Common myeloid progenitor, CD34-positive (primary cell): ENCODE measurements at regions not wholly inside any gene's neighbourhood (a gene's known extent, or its start where the extent isn't known, plus 50 kb on each side); places are given as distances from the start of the nearest gene placed in this dataset.
"Not testable (repeated sequence)": the region's sequence is repeated elsewhere in the genome, so short reads cannot be mapped to it uniquely, and the experiment has no call there.

Experiments
- CTCF ChIA-PET: fragments of 350-600 bp; sonication (Branson Sonifier 250); formaldehyde crosslinking; loops from one replicate; lab custom pipeline; 2021; ENCODE audit warnings: antibody characterized with exemption; lab: Charles Lee
- POLR2A ChIA-PET: fragments of 350-600 bp; sonication (Branson Sonifier 250); formaldehyde crosslinking; loops from one replicate; lab custom pipeline; 2021; ENCODE audit warnings: antibody characterized with exemption; lab: Charles Lee
- DNase-seq, 3 donors: peaks; one replicate each; pipeline versions ENCODE4 v3.0.0 to v3.0.0-alpha.2; 2013
- H3K27ac ChIP-seq, 2 experiments: 1 replicate in 1 of 2; 2 replicates in 1 of 2; pipeline ENCODE4 v1.7.0; 2013; ENCODE audit warnings: inconsistent platforms in 2 of 2, low read length in 2 of 2, mild to moderate bottlenecking in 2 of 2, low read depth in 1 of 2, moderate library complexity in 1 of 2; ENCODE audit not compliant: severe bottlenecking in 2 of 2, insufficient read depth in 1 of 2, poor library complexity in 1 of 2
- H3K27me3 ChIP-seq, 5 experiments: replicated peaks in 2 of 5; 1 replicate in 3 of 5; 2 replicates in 2 of 5; pipeline versions ENCODE4 v1.6.1 to v1.7.0; 2013; ENCODE audit warnings: low read length in 4 of 5, mild to moderate bottlenecking in 2 of 5, moderate library complexity in 2 of 5, inconsistent platforms in 1 of 5; ENCODE audit not compliant: insufficient read depth in 5 of 5, control insufficient read depth in 4 of 5
- H3K36me3 ChIP-seq, 4 experiments: 1 replicate in 2 of 4; 2 replicates in 2 of 4; pipeline versions ENCODE4 v1.6.1 to v1.7.0; 2013; ENCODE audit warnings: low read length in 3 of 4, control low read depth in 1 of 4, mild to moderate bottlenecking in 1 of 4; ENCODE audit not compliant: control insufficient read depth in 4 of 4, insufficient read depth in 4 of 4
- H3K4me1 ChIP-seq, 4 experiments: 1 replicate in 3 of 4; 2 replicates in 1 of 4; pipeline versions ENCODE4 v1.6.1 to v1.7.1; 2013; ENCODE audit warnings: low read length in 3 of 4, mild to moderate bottlenecking in 3 of 4, control low read depth in 1 of 4, inconsistent platforms in 1 of 4, moderate library complexity in 1 of 4; ENCODE audit not compliant: control insufficient read depth in 4 of 4, insufficient read depth in 4 of 4; ENCODE audit errors: control extremely low read depth in 1 of 4
- H3K4me3 ChIP-seq, 7 experiments: 1 replicate in 4 of 7; 2 replicates in 3 of 7; pipeline versions ENCODE4 v1.5.1 to v1.7.0; 2013; ENCODE audit warnings: mild to moderate bottlenecking in 7 of 7, low read length in 6 of 7, moderate library complexity in 6 of 7, inconsistent platforms in 2 of 7, low read depth in 2 of 7, control low read depth in 1 of 7; ENCODE audit not compliant: insufficient read depth in 4 of 7, control insufficient read depth in 1 of 7; ENCODE audit errors: extremely low read depth in 1 of 7
- H3K9me3 ChIP-seq, 5 experiments: 1 replicate in 4 of 5; 2 replicates in 1 of 5; pipeline versions ENCODE4 v1.6.1 to v1.7.1; 2013; ENCODE audit warnings: low read length in 4 of 5, mild to moderate bottlenecking in 2 of 5, inconsistent platforms in 1 of 5, low read depth in 1 of 5, moderate library complexity in 1 of 5; ENCODE audit not compliant: control insufficient read depth in 4 of 5, insufficient read depth in 2 of 5; ENCODE audit errors: control extremely low read depth in 1 of 5
- WGBS: methylation state at CpG from one replicate; pipeline ENCODE4 v1.1.5; 2013; ENCODE audit not compliant: insufficient coverage; 5-methylcytosine and 5-hydroxymethylcytosine counted together

GRCh38 chr2:3110555-3110954 is 267.1 kb downstream of the EIPR1 start:
- H3K27me3 ChIP-seq: peaks cover 0 to 1% (median 0%) of the 10 kb centered on the region in 5 experiments
- POLR2A ChIA-PET: no interaction called here
- no peaks in the 10 kb centered on the region for H3K36me3 ChIP-seq
- H3K4me3 ChIP-seq: no peak overlapping the region
- peaks cover 0 to 2% (median 0%) of the 10 kb centered on the region in 5 experiments for H3K9me3 ChIP-seq
- DNase-seq: no peak
- H3K4me1 ChIP-seq: no peaks in the 10 kb centered on the region
- no CpG with 5 or more reads among the region's 3 CpGs for WGBS
- CTCF ChIA-PET: no interaction called here
- H3K27ac ChIP-seq: no peak overlapping the region

- 94% methylated on average over 28 of the region's 29 CpGs for WGBS
- Histone ChIP-seq H3K4me1 (no peaks in the 10 kb centered on the region), H3K27me3 (peaks cover 0 to 3% (median 0%) of the 10 kb centered on the region in 5 experiments), H3K27ac (no peak overlapping the region), H3K9me3 (peaks cover 0 to 2% (median 0%) of the 10 kb centered on the region in 5 experiments), H3K36me3 (no peaks in the 10 kb centered on the region), H3K4me3 (no peak overlapping the region)
- CTCF ChIA-PET: no interaction called here
- no peak for DNase-seq
- POLR2A ChIA-PET: no interaction called here
Measured at GRCh38 chr2:3108710-3109702, 268.6 kb downstream of the EIPR1 start.

DNA sequence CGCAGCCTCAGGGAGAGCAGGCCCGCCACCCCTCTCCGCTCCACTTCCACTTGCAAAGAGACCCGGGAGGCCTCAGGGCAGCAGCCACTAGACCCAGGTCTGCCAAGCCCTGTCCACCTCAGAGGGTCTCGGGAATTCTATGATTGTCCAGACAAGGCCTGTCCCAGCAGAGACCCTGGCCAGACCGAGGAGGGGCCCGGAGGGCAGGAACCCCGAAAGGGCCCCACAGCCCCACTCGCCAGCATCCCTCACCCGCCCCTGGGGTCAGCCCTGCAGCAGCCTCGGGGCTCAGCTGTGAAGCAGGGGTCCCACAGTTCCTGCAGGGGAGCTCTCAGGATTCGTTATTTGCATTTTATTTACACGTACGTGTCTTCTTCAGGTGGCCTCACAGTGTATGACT is 269.5 kb downstream of the EIPR1 start:
- H3K27ac ChIP-seq: no peak overlapping the region
- H3K36me3 ChIP-seq: no peaks in the 10 kb centered on the region
- peaks cover 0 to 3% (median 0%) of the 10 kb centered on the region in 5 experiments for H3K27me3 ChIP-seq
- H3K9me3 ChIP-seq: peaks cover 0 to 2% (median 0%) of the 10 kb centered on the region in 5 experiments
- no peak overlapping the region for H3K4me3 ChIP-seq
- POLR2A ChIA-PET: no interaction called here
- CTCF ChIA-PET: no interaction called here
- no peak for DNase-seq
- peaks cover 0 to 5% (median 0%) of the 10 kb centered on the region in 4 experiments for H3K4me1 ChIP-seq
- 98% methylated on average over 8 of the region's 14 CpGs for WGBS

DNA sequence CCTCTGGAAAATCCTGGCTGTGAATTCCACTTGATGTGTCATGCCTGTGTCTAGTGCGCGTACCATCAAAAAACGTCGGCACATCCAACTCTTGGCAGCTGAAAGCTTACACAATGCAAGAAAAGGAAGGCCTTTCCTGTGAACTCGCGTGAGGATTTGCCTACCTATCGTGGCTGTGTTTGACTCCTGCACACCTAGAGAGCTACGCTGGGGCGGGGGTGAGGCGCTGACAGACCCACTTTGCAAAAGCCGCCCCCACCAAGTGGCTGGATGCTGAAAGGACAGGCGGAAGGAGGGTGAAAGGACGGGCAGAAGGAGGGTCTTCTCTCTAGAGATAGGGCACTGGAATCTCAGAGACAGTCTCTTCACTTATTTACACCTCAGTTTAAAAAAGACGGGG is 270.1 kb downstream of the EIPR1 start:
- no peaks in the 10 kb centered on the region for H3K36me3 ChIP-seq
- POLR2A ChIA-PET: no interaction called here
- CTCF ChIA-PET: no interaction called here
- peaks cover 0 to 5% (median 0%) of the 10 kb centered on the region in 4 experiments for H3K4me1 ChIP-seq
- no peak overlapping the region for H3K27ac ChIP-seq
- peaks cover 0 to 3% (median 0%) of the 10 kb centered on the region in 5 experiments for H3K27me3 ChIP-seq
- no peak overlapping the region for H3K4me3 ChIP-seq
- DNase-seq: no peak
- peaks cover 0 to 2% (median 0%) of the 10 kb centered on the region in 5 experiments for H3K9me3 ChIP-seq
- 98% methylated on average over 8 of the region's 14 CpGs for WGBS

GRCh38 chr2:3105814-3106569 is 271.6 kb downstream of the EIPR1 start:
- 84% methylated on average over 14 of the region's 17 CpGs for WGBS
- Histone ChIP-seq H3K4me3 (no peak overlapping the region), H3K4me1 (peaks cover 0 to 5% (median under 1%) of the 10 kb centered on the region in 4 experiments), H3K27ac (no peak overlapping the region), H3K27me3 (peaks cover 0 to 4% (median 1%) of the 10 kb centered on the region in 5 experiments), H3K36me3 (no peaks in the 10 kb centered on the region), H3K9me3 (peaks cover 0 to 2% (median 0%) of the 10 kb centered on the region in 5 experiments)
- ChIA-PET POLR2A (no interaction called here), CTCF (no interaction called here)
- DNase-seq: no peak

- H3K27me3 ChIP-seq, DNase-seq, H3K9me3 ChIP-seq, H3K27ac ChIP-seq, H3K36me3 ChIP-seq, POLR2A ChIA-PET, H3K4me3 ChIP-seq, CTCF ChIA-PET: not testable (repeated sequence)
- H3K4me1 ChIP-seq: peaks cover 0 to 13% (median 8%) of the 10 kb centered on the region in 4 experiments
- WGBS: 56% methylated on average over 5 of the region's 14 CpGs
Measured at GRCh38 chr2:3104958-3105813, 272.4 kb downstream of the EIPR1 start.
